ENCODE measurements at regions not wholly inside any gene's neighbourhood (a gene's known extent, or its start where the extent isn't known, plus 50 kb on each side); places are given as distances from the start of the nearest gene placed in this dataset.

DNA sequence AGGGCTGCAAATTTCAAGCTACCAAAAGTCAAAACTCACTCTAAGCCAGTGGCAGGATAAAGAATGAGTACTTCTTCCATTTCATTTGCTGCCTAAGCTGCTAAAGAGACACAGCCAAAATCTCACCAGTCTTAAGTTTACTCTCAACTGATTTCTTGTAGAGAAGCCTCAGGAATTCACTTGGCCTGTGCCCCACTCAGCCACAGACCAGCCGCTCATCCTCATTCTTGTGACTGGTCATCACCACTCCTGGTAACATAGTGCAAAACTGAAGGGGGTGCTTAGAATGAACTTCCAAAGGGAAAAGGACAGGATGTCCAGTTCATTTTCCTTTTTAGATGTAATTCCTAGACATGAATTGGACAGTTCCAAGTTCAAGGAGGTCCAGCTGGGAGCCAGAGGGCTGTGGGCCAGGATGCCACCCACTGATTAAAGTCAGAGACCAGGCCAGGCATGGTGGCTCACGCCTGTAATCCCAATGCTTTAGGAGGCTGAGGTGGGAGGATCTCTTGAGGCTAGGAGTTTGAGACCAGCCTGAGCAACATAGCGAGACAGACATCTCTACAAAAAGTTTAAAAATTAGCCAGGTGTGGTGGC, 72.7 kb upstream of the RANBP3L start:
- H3K79me2 ChIP-seq (ENCODE audit: low read depth): no peaks in the 10 kb centered on the region
- H3K9me2 ChIP-seq (ENCODE audit: insufficient read depth): no peaks in the 10 kb centered on the region
- H3K4me3 ChIP-seq: no peak overlapping the region
- no peaks in the 10 kb centered on the region for H4K20me1 ChIP-seq (ENCODE audit: insufficient read depth)
- H3K27ac ChIP-seq: no peak overlapping the region
- BruUV-seq (replicated peaks): no TSS peak
- POLR2A ChIA-PET (ENCODE audit: unreplicated experiment): no interaction called here
- no peaks in the 10 kb centered on the region for H3K9me3 ChIP-seq (ENCODE audit: insufficient read depth, low read depth)
- no peak for TF ChIP-seq EZH2 (IDR thresholded peaks at IDR 0.05; ENCODE audit: low read depth)
- TF ChIP-seq, protein P1, sequence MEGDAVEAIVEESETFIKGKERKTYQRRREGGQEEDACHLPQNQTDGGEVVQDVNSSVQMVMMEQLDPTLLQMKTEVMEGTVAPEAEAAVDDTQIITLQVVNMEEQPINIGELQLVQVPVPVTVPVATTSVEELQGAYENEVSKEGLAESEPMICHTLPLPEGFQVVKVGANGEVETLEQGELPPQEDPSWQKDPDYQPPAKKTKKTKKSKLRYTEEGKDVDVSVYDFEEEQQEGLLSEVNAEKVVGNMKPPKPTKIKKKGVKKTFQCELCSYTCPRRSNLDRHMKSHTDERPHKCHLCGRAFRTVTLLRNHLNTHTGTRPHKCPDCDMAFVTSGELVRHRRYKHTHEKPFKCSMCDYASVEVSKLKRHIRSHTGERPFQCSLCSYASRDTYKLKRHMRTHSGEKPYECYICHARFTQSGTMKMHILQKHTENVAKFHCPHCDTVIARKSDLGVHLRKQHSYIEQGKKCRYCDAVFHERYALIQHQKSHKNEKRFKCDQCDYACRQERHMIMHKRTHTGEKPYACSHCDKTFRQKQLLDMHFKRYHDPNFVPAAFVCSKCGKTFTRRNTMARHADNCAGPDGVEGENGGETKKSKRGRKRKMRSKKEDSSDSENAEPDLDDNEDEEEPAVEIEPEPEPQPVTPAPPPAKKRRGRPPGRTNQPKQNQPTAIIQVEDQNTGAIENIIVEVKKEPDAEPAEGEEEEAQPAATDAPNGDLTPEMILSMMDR (conservative IDR thresholded peaks at IDR 0.05): no peak
- H3K27me3 ChIP-seq (ENCODE audit: insufficient read depth, low read depth): peaks cover 6% of the 10 kb centered on the region
- CTCF ChIA-PET: no interaction called here
- H2AFZ ChIP-seq: no peak overlapping the region
- DNase-seq: no peak
- no peaks in the 10 kb centered on the region for H3K36me3 ChIP-seq (ENCODE audit: low read depth)
- no peak overlapping the region for H3K4me2 ChIP-seq
- H3K4me1 ChIP-seq (replicated peaks; ENCODE audit: insufficient read depth): no peaks in the 10 kb centered on the region
- intact Hi-C loops (cut with micrococcal nuclease; ENCODE audit: unreplicated experiment): no loop called here
- no peaks in the 10 kb centered on the region for H3F3A ChIP-seq (ENCODE audit: insufficient read depth, low read depth)

DNA sequence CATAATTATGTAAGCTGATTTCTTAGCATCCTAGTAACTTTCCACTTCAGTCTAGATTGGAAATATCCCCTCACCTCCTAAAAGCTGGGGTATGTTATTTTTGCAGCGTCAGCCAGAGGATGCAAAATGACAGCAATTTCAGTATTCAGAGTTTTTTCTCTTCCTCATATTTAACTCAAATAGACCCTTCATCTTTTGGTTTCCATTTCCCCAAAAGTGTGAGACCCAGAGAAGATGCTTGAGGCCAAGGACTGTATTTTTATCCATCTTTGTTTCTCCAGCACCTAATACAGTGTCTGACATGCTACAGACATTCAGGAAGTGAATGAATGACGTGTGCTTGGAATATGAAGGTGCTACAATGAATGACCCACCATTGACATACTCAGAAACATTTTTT, 75.5 kb upstream of the RANBP3L start:
- Histone ChIP-seq H3K4me3 (no peak overlapping the region), H2AFZ (no peak overlapping the region), H3K4me2 (no peak overlapping the region), H3K9me3 (ENCODE audit: insufficient read depth, low read depth) (no peaks in the 10 kb centered on the region), H3K27me3 (ENCODE audit: insufficient read depth, low read depth) (peaks cover 22% of the 10 kb centered on the region), H3K9me2 (ENCODE audit: insufficient read depth) (no peaks in the 10 kb centered on the region), H3K4me1 (replicated peaks; ENCODE audit: insufficient read depth) (no peaks in the 10 kb centered on the region), H3K79me2 (ENCODE audit: low read depth) (no peaks in the 10 kb centered on the region), H4K20me1 (ENCODE audit: insufficient read depth) (no peaks in the 10 kb centered on the region), H3K27ac (no peak overlapping the region), H3K36me3 (ENCODE audit: low read depth) (no peaks in the 10 kb centered on the region), H3F3A (ENCODE audit: insufficient read depth, low read depth) (no peaks in the 10 kb centered on the region)
- no TSS peak for BruUV-seq (replicated peaks)
- TF ChIP-seq, protein P1 (conservative IDR thresholded peaks at IDR 0.05): no peak
- no peak for TF ChIP-seq EZH2 (IDR thresholded peaks at IDR 0.05; ENCODE audit: low read depth)
- DNase-seq: no peak
- CTCF ChIA-PET: no interaction called here
- POLR2A ChIA-PET (ENCODE audit: unreplicated experiment): no interaction called here
- intact Hi-C loops (cut with micrococcal nuclease; ENCODE audit: unreplicated experiment): no loop called here

DNA sequence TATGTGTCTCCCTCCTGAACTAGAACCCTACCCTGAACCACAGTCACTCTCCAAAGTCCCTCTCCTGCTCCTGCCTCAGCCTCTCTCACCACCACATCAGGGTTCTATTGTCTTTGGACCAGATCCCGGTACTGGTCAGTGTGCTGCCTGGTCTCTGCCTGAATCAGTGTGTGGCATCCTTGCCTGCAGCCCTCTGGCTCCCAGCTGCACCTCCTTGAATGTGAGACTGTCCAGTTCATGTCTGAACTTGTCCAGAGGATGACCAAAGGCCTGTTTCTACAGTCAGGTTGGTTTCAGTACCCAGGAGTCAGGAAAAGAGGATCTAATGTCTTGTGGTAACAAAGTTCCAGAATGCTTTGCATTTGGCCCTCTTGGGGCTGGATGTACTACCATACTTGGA, 76.8 kb upstream of the RANBP3L start:
- Histone ChIP-seq H3K4me3 (no peak overlapping the region), H4K20me1 (ENCODE audit: insufficient read depth) (no peaks in the 10 kb centered on the region), H3K4me1 (replicated peaks; ENCODE audit: insufficient read depth) (no peaks in the 10 kb centered on the region), H3K4me2 (no peak overlapping the region), H3K9me2 (ENCODE audit: insufficient read depth) (no peaks in the 10 kb centered on the region), H3F3A (ENCODE audit: insufficient read depth, low read depth) (no peaks in the 10 kb centered on the region), H3K36me3 (ENCODE audit: low read depth) (no peaks in the 10 kb centered on the region), H3K79me2 (ENCODE audit: low read depth) (no peaks in the 10 kb centered on the region), H3K27ac (no peak overlapping the region), H2AFZ (no peak overlapping the region), H3K27me3 (ENCODE audit: insufficient read depth, low read depth) (peaks cover 22% of the 10 kb centered on the region), H3K9me3 (ENCODE audit: insufficient read depth, low read depth) (no peaks in the 10 kb centered on the region)
- intact Hi-C loops (cut with micrococcal nuclease; ENCODE audit: unreplicated experiment): no loop called here
- BruUV-seq (replicated peaks): no TSS peak
- TF ChIP-seq, protein P1 (conservative IDR thresholded peaks at IDR 0.05): no peak
- TF ChIP-seq EZH2 (IDR thresholded peaks at IDR 0.05; ENCODE audit: low read depth): no peak
- DNase-seq: no peak
- POLR2A ChIA-PET (ENCODE audit: unreplicated experiment): interaction anchor here (0.5 kb wide), 1 partner anchor 112 kb away, joined by 9 read pairs; no protein-coding TSS in a partner anchor
- CTCF ChIA-PET: no interaction called here
